ENCODE measurements at regions not wholly inside any gene's neighbourhood (a gene's known extent, or its start where the extent isn't known, plus 50 kb on each side); places are given as distances from the start of the nearest gene placed in this dataset.

DNA sequence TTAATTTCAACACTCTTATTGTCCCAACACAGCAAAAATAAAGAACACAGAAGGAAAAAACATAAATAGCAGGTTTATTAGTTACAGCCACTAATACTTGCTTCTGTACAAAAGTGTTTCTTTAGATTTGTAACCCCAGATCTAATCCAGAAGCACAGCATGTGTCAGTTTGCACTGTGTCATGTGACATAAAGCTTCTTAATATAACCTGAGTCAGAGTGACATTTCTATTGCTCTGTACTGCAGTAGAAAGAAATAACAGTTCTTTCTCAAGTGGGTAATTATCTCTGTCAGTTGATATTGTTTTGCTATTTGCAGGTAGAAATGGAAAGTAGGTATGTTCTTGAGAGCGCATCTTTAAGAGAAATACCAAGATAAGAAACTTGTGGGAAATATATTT, 422.5 kb downstream of the ZIC3 start:
- TF ChIP-seq POLR2A (IDR thresholded peaks at IDR 0.05): no peak
- TF ChIP-seq CTCF (IDR thresholded peaks at IDR 0.05): no peak
- WGBS, 2 donors: 53 to 64% methylated on average over 1 of the region's 1 CpG
- intact Hi-C loops (cut with DNase I): no loop called here
- Histone ChIP-seq H3K4me1 (no peaks in the 10 kb centered on the region), H3K27ac (no peak overlapping the region), H3K4me3 (no peak overlapping the region), H3K27me3 (no peaks in the 10 kb centered on the region), H3K9me3 (no peaks in the 10 kb centered on the region), H3K36me3 (no peaks in the 10 kb centered on the region)
- DNase-seq: no peak

DNA sequence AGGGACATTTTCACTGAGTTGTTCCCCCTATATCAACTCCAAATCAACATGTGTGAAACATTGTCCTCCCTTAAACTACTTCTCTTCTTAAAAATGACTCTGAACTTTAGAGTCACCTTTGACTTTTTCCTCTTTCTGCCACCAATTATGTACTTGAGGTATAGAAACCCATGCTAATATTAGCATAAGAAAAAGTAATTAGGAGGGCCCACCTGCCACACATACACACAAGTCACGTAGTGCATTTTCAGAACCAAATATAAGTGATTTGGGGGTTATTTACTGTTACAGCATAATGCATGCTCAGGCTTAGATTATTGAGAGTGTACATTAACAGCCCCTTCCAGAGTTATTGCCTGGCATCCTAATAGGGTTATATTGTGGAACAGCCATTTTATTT, 432.7 kb downstream of the ZIC3 start:
- Histone ChIP-seq H3K9me3 (no peaks in the 10 kb centered on the region), H3K36me3 (no peaks in the 10 kb centered on the region), H3K27me3 (no peaks in the 10 kb centered on the region), H3K4me1 (no peaks in the 10 kb centered on the region), H3K4me3 (no peak overlapping the region), H3K27ac (no peak overlapping the region)
- intact Hi-C loops (cut with DNase I): no loop called here
- DNase-seq: no peak
- TF ChIP-seq CTCF (IDR thresholded peaks at IDR 0.05) (no peak), POLR2A (IDR thresholded peaks at IDR 0.05) (no peak)
- WGBS, 2 donors: 56 to 58% methylated on average over 1 of the region's 1 CpG

GRCh38 chrX:137999071-137999470, 433.1 kb downstream of the ZIC3 start:
- no peaks in the 10 kb centered on the region for H3K36me3 ChIP-seq
- WGBS, 2 donors: 58 to 62% methylated on average over 3 of the region's 3 CpGs
- TF ChIP-seq CTCF (IDR thresholded peaks at IDR 0.05): no peak
- TF ChIP-seq POLR2A (IDR thresholded peaks at IDR 0.05): no peak
- no peak overlapping the region for H3K27ac ChIP-seq
- H3K9me3 ChIP-seq: no peaks in the 10 kb centered on the region
- no peak overlapping the region for H3K4me3 ChIP-seq
- no peaks in the 10 kb centered on the region for H3K4me1 ChIP-seq
- no peaks in the 10 kb centered on the region for H3K27me3 ChIP-seq
- intact Hi-C loops (cut with DNase I): no loop called here
- DNase-seq: no peak

DNA sequence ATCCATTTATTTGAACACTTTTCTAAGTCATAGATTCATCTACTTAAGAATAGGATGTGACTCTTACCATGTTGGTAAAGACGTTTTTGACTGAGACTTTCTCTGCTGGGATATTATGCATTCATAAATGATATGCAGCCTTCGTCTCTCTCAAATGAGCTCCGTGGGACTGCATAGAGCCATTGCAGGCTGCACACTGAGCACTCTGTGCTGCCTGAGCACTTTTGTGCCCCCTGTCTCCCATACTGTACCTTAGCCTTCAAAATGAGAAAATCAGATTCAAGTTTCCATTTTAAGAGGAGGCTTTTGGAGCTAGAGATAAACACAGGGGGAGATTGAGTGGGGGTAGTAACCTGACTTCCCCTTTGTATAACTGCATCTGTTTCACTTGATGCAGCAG, 433.6 kb downstream of the ZIC3 start:
- Histone ChIP-seq H3K4me3 (no peak overlapping the region), H3K36me3 (no peaks in the 10 kb centered on the region), H3K4me1 (no peaks in the 10 kb centered on the region), H3K27me3 (no peaks in the 10 kb centered on the region), H3K9me3 (no peaks in the 10 kb centered on the region), H3K27ac (no peak overlapping the region)
- no peak for DNase-seq
- WGBS, 2 donors: 16 to 41% methylated on average over 2 to 3 of the region's 3 CpGs
- intact Hi-C loops (cut with DNase I): no loop called here
- TF ChIP-seq POLR2A (IDR thresholded peaks at IDR 0.05) (no peak), CTCF (IDR thresholded peaks at IDR 0.05) (no peak)

- H3K27ac ChIP-seq: no peak overlapping the region
- H3K36me3 ChIP-seq: no peaks in the 10 kb centered on the region
- H3K9me3 ChIP-seq: no peaks in the 10 kb centered on the region
- H3K4me1 ChIP-seq: no peaks in the 10 kb centered on the region
- WGBS, 2 donors: 100% methylated on average over 1 of the region's 1 CpG
- no peaks in the 10 kb centered on the region for H3K27me3 ChIP-seq
- DNase-seq: no peak
- no peak for TF ChIP-seq CTCF (IDR thresholded peaks at IDR 0.05)
- no peak for TF ChIP-seq POLR2A (IDR thresholded peaks at IDR 0.05)
- intact Hi-C loops (cut with DNase I): no loop called here
- H3K4me3 ChIP-seq: no peak overlapping the region
Observed at GRCh38 chrX:138001226-138001625, 435.3 kb downstream of the ZIC3 start.
